ENCODE measurements at regions not wholly inside any gene's neighbourhood (a gene's known extent, or its start where the extent isn't known, plus 50 kb on each side); places are given as distances from the start of the nearest gene placed in this dataset.

- no peak for DNase-seq
These were observed 214.0 kb downstream of the ZC3H11B start for GRCh38 chr1:219398815-219399396.

GRCh38 chr1:219397511-219397910 is 215.4 kb downstream of the ZC3H11B start:
- DNase-seq: no peak

GRCh38 chr1:219391297-219391696 is 217.6 kb downstream of the LYPLAL1 start:
- DNase-seq: no peak

- DNase-seq: no peak
These were observed 213.5 kb downstream of the LYPLAL1 start for GRCh38 chr1:219387211-219387610.

GRCh38 chr1:219385787-219386427 is 212.2 kb downstream of the LYPLAL1 start:
- peak; percentile 46 for DNase-seq

- DNase-seq: no peak
These were observed 209.6 kb downstream of the LYPLAL1 start for GRCh38 chr1:219383281-219383680.

- no peak for DNase-seq
These were observed 207.7 kb downstream of the LYPLAL1 start for GRCh38 chr1:219381396-219381795.

- DNase-seq: no peak
These were observed 206.8 kb downstream of the LYPLAL1 start for GRCh38 chr1:219380463-219380862.

- DNase-seq: no peak
These were observed 206.0 kb downstream of the LYPLAL1 start for GRCh38 chr1:219379691-219380090.

- DNase-seq: no peak
These were observed 201.0 kb downstream of the LYPLAL1 start for GRCh38 chr1:219374636-219375035.

GRCh38 chr1:219374046-219374566 is 200.4 kb downstream of the LYPLAL1 start:
- no peak for DNase-seq

- DNase-seq: no peak
These were observed 199.9 kb downstream of the LYPLAL1 start for GRCh38 chr1:219373616-219373935.

GRCh38 chr1:219372916-219373615 is 199.4 kb downstream of the LYPLAL1 start:
- no peak for DNase-seq

- no peak for DNase-seq
These were observed 197.8 kb downstream of the LYPLAL1 start for GRCh38 chr1:219371471-219371870.

- DNase-seq: no peak
These were observed 193.8 kb downstream of the LYPLAL1 start for GRCh38 chr1:219367496-219367895.

GRCh38 chr1:219365451-219365850 is 191.8 kb downstream of the LYPLAL1 start:
- no peak for DNase-seq

- DNase-seq: no peak
These were observed 189.0 kb downstream of the LYPLAL1 start for GRCh38 chr1:219362702-219363101.

- DNase-seq: no peak
These were observed 185.4 kb downstream of the LYPLAL1 start for GRCh38 chr1:219359126-219359525.

- DNase-seq: no peak
These were observed 184.4 kb downstream of the LYPLAL1 start for GRCh38 chr1:219358080-219358479.

- no peak for DNase-seq
These were observed 181.3 kb downstream of the LYPLAL1 start for GRCh38 chr1:219354962-219355361.

- no peak for DNase-seq
These were observed 179.4 kb downstream of the LYPLAL1 start for GRCh38 chr1:219352961-219353651.

- DNase-seq: no peak
These were observed 176.7 kb downstream of the LYPLAL1 start for GRCh38 chr1:219350172-219350931.

- DNase-seq: no peak
These were observed 174.3 kb downstream of the LYPLAL1 start for GRCh38 chr1:219347921-219348391.

Measured in stimulated activated CD4-positive, alpha-beta T cell treated with anti-CD3 and anti-CD28 coated beads, Interleukin-15, amount 100 ng/mL, for 24 hours (primary cell).